ENCODE measurements at regions not wholly inside any gene's neighbourhood (a gene's known extent, or its start where the extent isn't known, plus 50 kb on each side); places are given as distances from the start of the nearest gene placed in this dataset.

DNA sequence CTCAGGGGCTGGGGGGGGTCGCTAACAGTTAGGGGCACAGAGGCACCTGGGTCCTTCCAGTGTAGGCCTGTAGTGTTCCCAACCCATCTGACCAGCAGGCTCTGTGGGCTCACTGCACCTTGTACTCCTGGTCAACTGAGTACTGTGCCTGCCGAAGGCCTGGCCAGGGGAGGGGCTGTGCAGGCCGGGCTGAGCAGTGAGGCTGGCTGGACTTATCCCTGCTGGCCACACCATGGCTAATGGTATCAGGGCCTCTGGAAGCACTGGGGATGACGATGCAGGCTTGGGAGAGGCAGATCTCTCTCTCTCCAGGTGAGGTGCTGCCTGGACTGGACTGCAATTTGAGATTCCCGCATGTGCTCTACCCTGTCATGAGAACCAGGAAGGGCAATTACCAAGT is 58.9 kb upstream of the SDK2 start:
- no peak for TF ChIP-seq CTCF (IDR thresholded peaks at IDR 0.05)
- TF ChIP-seq POLR2AphosphoS5 (IDR thresholded peaks at IDR 0.05), result no peak
- no peak for TF ChIP-seq EP300 (IDR thresholded peaks at IDR 0.05; ENCODE audit: low read depth)

Data from transverse colon (tissue), 4 donors.